Activated naive CD8-positive, alpha-beta T cell treated with anti-CD3 and anti-CD28 coated beads for 36 hours (primary cell): ENCODE measurements at regions not wholly inside any gene's neighbourhood (a gene's known extent, or its start where the extent isn't known, plus 50 kb on each side); places are given as distances from the start of the nearest gene placed in this dataset.
"Not testable (repeated sequence)": the region's sequence is repeated elsewhere in the genome, so short reads cannot be mapped to it uniquely, and the experiment has no call there.

Source experiments
- DNase-seq: peaks from one replicate; pipeline ENCODE4 v3.0.0; 2021
- H3K27ac Mint-ChIP-seq: one replicate; pipeline ENCODE4 v1.8.0; 2022; ENCODE audit warnings: mild to moderate bottlenecking, moderate library complexity, mixed read lengths
- H3K27me3 Mint-ChIP-seq: one replicate; pipeline ENCODE4 v1.8.0; 2022; ENCODE audit warnings: mild to moderate bottlenecking, mixed read lengths
- H3K36me3 Mint-ChIP-seq: one replicate; pipeline ENCODE4 v1.8.0; 2021; ENCODE audit warnings: mild to moderate bottlenecking, mixed read lengths
- H3K4me1 Mint-ChIP-seq: one replicate; pipeline ENCODE4 v1.8.0; 2021; ENCODE audit warnings: mixed read lengths
- H3K4me3 Mint-ChIP-seq: one replicate; pipeline ENCODE4 v1.8.0; 2022; ENCODE audit warnings: mild to moderate bottlenecking, moderate library complexity, mixed read lengths
- H3K9me3 Mint-ChIP-seq: one replicate; pipeline ENCODE4 v1.8.0; 2022; ENCODE audit warnings: mixed read lengths

DNA sequence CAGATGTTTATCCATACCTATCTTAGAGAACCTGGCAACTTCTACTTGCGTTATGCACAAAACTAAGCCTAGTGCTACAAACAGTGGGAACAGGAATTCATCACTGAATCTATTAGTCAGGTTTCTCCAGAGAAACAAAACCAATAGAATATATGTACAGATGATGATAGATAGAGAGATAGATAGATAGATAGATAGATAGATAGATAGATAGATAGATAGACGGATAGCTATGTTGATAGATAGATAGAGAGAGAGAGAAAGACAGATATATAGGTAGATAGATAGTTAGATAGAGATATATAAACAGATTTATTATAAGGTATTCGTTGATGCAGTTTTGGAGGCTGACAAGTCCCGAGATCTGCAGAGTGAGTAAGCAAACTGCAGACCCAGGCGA is 495.6 kb downstream of the TMEM114 start:
- H3K27ac Mint-ChIP-seq: no peak overlapping the region
- H3K27me3 Mint-ChIP-seq: no peaks in the 10 kb centered on the region
- H3K4me3 Mint-ChIP-seq: no peak overlapping the region
- H3K36me3 Mint-ChIP-seq: no peaks in the 10 kb centered on the region
- no peak for DNase-seq
- peaks cover 2% of the 10 kb centered on the region for H3K9me3 Mint-ChIP-seq
- no peaks in the 10 kb centered on the region for H3K4me1 Mint-ChIP-seq

DNA sequence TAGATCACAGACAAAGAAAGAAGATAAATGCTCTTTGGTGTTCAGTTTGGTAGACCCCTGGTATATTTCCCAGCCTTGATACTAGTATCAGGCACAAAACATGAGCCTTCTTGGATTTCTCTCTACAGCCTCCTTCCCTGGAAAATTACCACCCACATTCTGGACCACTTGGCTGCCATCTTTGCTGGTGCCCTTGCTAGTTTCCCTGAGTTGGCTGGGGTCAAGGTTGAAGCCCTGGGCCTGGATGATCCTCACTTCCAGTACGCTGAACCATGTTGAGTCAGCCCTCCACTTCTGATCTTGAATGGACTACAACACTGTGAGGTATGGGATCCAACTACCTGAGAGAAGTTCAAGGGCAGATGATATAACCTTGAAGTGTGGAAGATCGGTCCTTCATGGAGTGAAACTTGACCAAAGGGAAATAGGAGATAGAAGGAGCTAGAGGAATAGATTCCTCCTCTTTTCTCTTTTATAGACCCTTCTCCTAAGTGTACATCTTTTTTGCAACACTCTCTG is 501.4 kb downstream of the TMEM114 start:
- no peak for DNase-seq
- no peaks in the 10 kb centered on the region for H3K9me3 Mint-ChIP-seq
- no peak overlapping the region for H3K4me3 Mint-ChIP-seq
- H3K4me1 Mint-ChIP-seq: no peaks in the 10 kb centered on the region
- no peaks in the 10 kb centered on the region for H3K27me3 Mint-ChIP-seq
- H3K36me3 Mint-ChIP-seq: no peaks in the 10 kb centered on the region
- no peak overlapping the region for H3K27ac Mint-ChIP-seq

- no peaks in the 10 kb centered on the region for H3K36me3 Mint-ChIP-seq
- no peak overlapping the region for H3K4me3 Mint-ChIP-seq
- H3K27me3 Mint-ChIP-seq: no peaks in the 10 kb centered on the region
- no peak overlapping the region for H3K27ac Mint-ChIP-seq
- no peaks in the 10 kb centered on the region for H3K4me1 Mint-ChIP-seq
- H3K9me3 Mint-ChIP-seq: no peaks in the 10 kb centered on the region
- no peak for DNase-seq
Observed at GRCh38 chr16:8087597-8088289, 502.6 kb downstream of the TMEM114 start.

DNA sequence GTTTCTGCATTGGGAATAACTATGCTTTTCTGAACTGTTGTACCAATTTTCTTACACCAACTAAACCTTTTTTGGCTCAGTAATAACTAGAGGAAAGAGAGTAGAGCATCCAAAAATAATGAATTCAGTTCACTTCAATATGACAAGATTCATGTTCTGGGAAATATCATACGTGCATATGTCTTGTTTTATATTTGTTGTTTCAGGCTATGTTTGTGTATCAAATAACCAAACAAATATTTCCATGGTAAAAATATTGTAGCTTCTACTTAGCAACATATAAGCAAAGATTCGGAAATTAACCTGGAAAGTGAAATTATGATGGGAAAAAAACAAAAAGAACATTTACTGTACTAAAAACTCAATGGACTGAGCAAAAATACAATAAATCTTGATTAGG is 503.2 kb downstream of the TMEM114 start:
- DNase-seq: no peak
- no peaks in the 10 kb centered on the region for H3K4me1 Mint-ChIP-seq
- H3K27ac Mint-ChIP-seq: no peak overlapping the region
- no peaks in the 10 kb centered on the region for H3K9me3 Mint-ChIP-seq
- no peak overlapping the region for H3K4me3 Mint-ChIP-seq
- no peaks in the 10 kb centered on the region for H3K27me3 Mint-ChIP-seq
- no peaks in the 10 kb centered on the region for H3K36me3 Mint-ChIP-seq

GRCh38 chr16:8084882-8085281 is 505.4 kb downstream of the TMEM114 start:
- Mint-ChIP-seq H3K4me1 (no peaks in the 10 kb centered on the region), H3K4me3 (no peak overlapping the region), H3K9me3 (no peaks in the 10 kb centered on the region), H3K27me3 (no peaks in the 10 kb centered on the region), H3K27ac (no peak overlapping the region), H3K36me3 (no peaks in the 10 kb centered on the region)
- DNase-seq: no peak

GRCh38 chr16:8084302-8084701 is 506.0 kb downstream of the TMEM114 start:
- no peaks in the 10 kb centered on the region for H3K36me3 Mint-ChIP-seq
- no peak overlapping the region for H3K27ac Mint-ChIP-seq
- H3K4me3 Mint-ChIP-seq: no peak overlapping the region

DNA sequence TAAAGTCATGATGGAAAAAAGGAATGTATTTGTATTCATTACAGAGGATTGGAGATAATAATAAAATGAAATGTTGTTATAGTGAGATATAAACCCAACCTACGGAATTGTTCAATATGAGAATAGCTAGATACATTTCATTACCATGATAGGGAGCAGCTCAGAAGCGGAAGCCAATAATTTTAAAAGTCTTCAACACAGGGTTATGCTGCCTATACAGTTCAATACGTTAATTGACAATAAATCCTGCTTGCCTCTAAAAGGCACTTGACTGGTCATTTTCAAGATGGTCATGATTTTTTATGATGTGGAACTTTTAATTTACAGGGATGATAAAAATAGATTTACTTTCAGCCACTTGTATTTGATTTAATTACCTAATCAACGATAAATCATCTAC is 506.8 kb downstream of the TMEM114 start:
- Mint-ChIP-seq H3K27ac (no peak overlapping the region), H3K9me3 (no peaks in the 10 kb centered on the region), H3K27me3 (no peaks in the 10 kb centered on the region), H3K4me3 (no peak overlapping the region), H3K4me1 (no peaks in the 10 kb centered on the region), H3K36me3 (no peaks in the 10 kb centered on the region)
- DNase-seq: no peak

More at GRCh38 chr16:8084302-8084701, 506.0 kb downstream of the TMEM114 start:
- Mint-ChIP-seq H3K9me3 (no peaks in the 10 kb centered on the region), H3K27me3 (no peaks in the 10 kb centered on the region), H3K4me1 (no peaks in the 10 kb centered on the region)
- no peak for DNase-seq

- no peak for DNase-seq
- Mint-ChIP-seq H3K27me3 (no peaks in the 10 kb centered on the region), H3K36me3 (no peaks in the 10 kb centered on the region), H3K27ac (no peak overlapping the region), H3K4me3 (no peak overlapping the region), H3K4me1 (no peaks in the 10 kb centered on the region), H3K9me3 (no peaks in the 10 kb centered on the region)
Observed at GRCh38 chr16:8080817-8081216, 509.5 kb downstream of the TMEM114 start.

DNA sequence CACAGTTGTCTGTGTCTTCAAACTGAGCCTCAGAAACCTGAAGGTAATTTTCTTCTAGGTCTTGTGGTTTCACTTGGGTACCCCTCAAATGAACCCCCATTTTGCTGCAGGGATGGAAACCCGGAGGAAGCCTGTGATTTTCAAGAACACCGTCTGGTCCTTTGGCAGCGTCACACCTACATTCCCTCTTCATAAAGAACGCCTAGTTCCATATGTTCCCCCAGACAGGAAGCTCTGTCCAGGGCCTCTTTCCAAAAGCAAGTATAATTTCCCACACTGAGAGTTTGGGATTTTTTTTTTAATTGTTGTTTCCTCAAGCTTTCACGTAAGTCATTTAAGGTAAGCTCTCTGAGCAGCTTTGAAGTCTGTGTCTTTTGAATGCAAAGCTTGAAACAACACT is 515.0 kb downstream of the TMEM114 start:
- no peak overlapping the region for H3K27ac Mint-ChIP-seq
- H3K9me3 Mint-ChIP-seq: peaks cover 2% of the 10 kb centered on the region

DNA sequence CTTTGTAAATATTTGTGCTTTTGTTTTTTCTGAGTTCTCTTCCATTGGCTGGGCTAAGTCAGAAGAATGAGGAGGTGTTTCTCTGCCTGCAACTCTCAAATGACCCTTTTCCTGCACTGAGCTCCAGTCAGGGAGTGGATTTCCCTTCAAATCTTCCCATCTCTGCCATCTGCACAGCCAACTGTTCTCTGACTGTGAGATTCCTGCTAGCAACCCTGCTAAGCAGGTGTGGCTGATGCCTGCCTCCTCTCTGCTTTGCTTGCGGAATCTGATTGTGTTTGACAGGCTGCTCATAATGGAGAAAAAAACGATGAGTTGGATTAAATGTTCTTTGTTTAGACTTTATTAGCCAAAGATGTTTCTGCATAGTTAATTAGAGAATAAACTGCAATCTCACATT is 519.8 kb downstream of the TMEM114 start:
- H3K27me3 Mint-ChIP-seq: no peaks in the 10 kb centered on the region
- H3K4me3 Mint-ChIP-seq: no peak overlapping the region
- H3K36me3 Mint-ChIP-seq: peaks cover 3% of the 10 kb centered on the region
- H3K27ac Mint-ChIP-seq: no peak overlapping the region
- peaks cover 19% of the 10 kb centered on the region for H3K9me3 Mint-ChIP-seq
- H3K4me1 Mint-ChIP-seq: no peaks in the 10 kb centered on the region
- no peak for DNase-seq

More for the DNA sequence above, 515.0 kb downstream of the TMEM114 start:
- Mint-ChIP-seq H3K4me3 (no peak overlapping the region), H3K27me3 (no peaks in the 10 kb centered on the region), H3K36me3 (no peaks in the 10 kb centered on the region), H3K4me1 (no peaks in the 10 kb centered on the region)
- DNase-seq: no peak

- DNase-seq, H3K27ac Mint-ChIP-seq, H3K4me3 Mint-ChIP-seq, H3K36me3 Mint-ChIP-seq, H3K4me1 Mint-ChIP-seq, H3K27me3 Mint-ChIP-seq: not testable (repeated sequence)
- peaks cover 23% of the 10 kb centered on the region for H3K9me3 Mint-ChIP-seq
Observed at GRCh38 chr16:8068225-8068624, 522.1 kb downstream of the TMEM114 start.

- Mint-ChIP-seq H3K4me1 (no peaks in the 10 kb centered on the region), H3K27me3 (no peaks in the 10 kb centered on the region), H3K27ac (no peak overlapping the region), H3K36me3 (peaks cover 1% of the 10 kb centered on the region), H3K4me3 (no peak overlapping the region), H3K9me3 (peaks cover 17% of the 10 kb centered on the region)
- no peak for DNase-seq
Observed at GRCh38 chr16:8063159-8063558, 527.2 kb downstream of the TMEM114 start.

DNA sequence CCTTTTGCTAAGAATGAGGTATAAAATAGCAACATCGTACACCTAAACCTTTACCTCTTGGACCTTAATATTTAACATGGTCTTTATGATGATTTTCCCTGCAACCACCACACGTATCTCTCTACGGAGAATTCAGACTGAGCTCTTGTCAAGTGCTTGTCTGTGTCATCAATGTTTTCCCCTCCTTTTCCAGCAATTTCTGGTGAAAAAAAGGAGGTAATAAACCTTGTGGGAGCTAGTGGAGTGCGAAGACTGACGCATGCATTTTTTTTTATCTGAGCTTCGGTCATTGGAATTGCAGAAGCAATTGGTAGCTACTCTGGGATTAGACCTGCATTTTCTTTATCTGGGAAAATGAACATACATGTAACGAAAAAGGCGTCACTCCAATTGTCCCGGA is 527.6 kb downstream of the TMEM114 start:
- no peak for DNase-seq
- H3K4me1 Mint-ChIP-seq: no peaks in the 10 kb centered on the region
- H3K4me3 Mint-ChIP-seq: no peak overlapping the region
- no peak overlapping the region for H3K27ac Mint-ChIP-seq
- no peaks in the 10 kb centered on the region for H3K36me3 Mint-ChIP-seq
- H3K27me3 Mint-ChIP-seq: no peaks in the 10 kb centered on the region
- peaks cover 16% of the 10 kb centered on the region for H3K9me3 Mint-ChIP-seq

DNA sequence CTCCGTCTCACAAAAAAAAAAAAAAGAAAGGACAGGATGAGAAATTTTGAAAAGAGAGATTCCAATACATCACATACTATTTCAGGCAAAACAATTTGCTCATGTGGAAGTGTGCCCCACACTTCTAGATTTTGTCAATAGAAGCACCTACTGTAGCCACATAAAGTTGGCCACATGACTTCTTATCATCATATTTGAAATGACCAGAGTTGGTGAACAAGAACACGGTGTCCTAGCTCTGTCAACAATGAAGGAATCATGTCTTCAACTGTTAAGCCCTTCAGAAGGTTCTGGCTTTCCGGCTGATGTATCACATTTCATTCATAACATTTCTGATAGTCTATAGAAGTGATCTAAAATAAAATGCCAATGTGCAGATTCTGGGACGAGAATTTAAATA is 534.5 kb downstream of the TMEM114 start:
- Mint-ChIP-seq H3K36me3 (no peaks in the 10 kb centered on the region), H3K27ac (no peak overlapping the region), H3K9me3 (no peaks in the 10 kb centered on the region), H3K27me3 (no peaks in the 10 kb centered on the region), H3K4me1 (no peaks in the 10 kb centered on the region), H3K4me3 (no peak overlapping the region)
- no peak for DNase-seq

GRCh38 chr16:8053437-8053836 is 536.9 kb downstream of the TMEM114 start:
- no peaks in the 10 kb centered on the region for H3K9me3 Mint-ChIP-seq
- H3K4me3 Mint-ChIP-seq: no peak overlapping the region
- no peaks in the 10 kb centered on the region for H3K4me1 Mint-ChIP-seq
- DNase-seq: no peak
- no peaks in the 10 kb centered on the region for H3K36me3 Mint-ChIP-seq
- H3K27me3 Mint-ChIP-seq: no peaks in the 10 kb centered on the region
- H3K27ac Mint-ChIP-seq: no peak overlapping the region

DNA sequence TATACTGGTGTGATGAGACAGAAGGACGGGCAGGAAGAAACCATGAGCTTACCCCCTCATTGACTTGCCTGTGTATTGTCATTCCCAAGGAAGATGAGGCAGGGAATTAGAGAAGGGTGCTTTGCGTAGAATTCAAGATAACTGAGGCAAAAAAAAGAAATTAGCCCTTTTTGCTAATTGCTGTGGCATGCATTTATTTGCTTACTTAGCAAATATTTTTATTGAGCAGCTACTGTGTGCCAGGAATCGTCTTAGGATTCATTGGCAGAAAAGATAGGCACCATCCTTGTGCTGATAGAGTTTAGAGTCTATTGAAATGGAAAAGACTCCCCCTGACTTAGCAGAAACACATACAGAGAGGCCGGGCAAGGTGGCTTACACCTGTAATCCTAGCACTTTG is 541.9 kb downstream of the TMEM114 start:
- no peak overlapping the region for H3K27ac Mint-ChIP-seq
- no peak for DNase-seq

More for the DNA sequence above, 541.9 kb downstream of the TMEM114 start:
- H3K27me3 Mint-ChIP-seq: no peaks in the 10 kb centered on the region
- no peaks in the 10 kb centered on the region for H3K36me3 Mint-ChIP-seq
- no peaks in the 10 kb centered on the region for H3K4me1 Mint-ChIP-seq
- H3K4me3 Mint-ChIP-seq: no peak overlapping the region
- peaks cover 10% of the 10 kb centered on the region for H3K9me3 Mint-ChIP-seq
